Suprapubic skin (tissue), 4 donors: ENCODE measurements at regions not wholly inside any gene's neighbourhood (a gene's known extent, or its start where the extent isn't known, plus 50 kb on each side); places are given as distances from the start of the nearest gene placed in this dataset.

Experiments used
- CTCF ChIP-seq, 2 donors: fragments of 200-600 bp in 1 of 2; fragments of 450-650 bp in 1 of 2; sonication (generic) in 1 of 2; IDR thresholded peaks; one replicate each; pipeline ENCODE4 v1.5.1; 2016 to 2019; ENCODE audit warnings: antibody characterized with exemption in 2 of 2, mild to moderate bottlenecking in 1 of 2, moderate library complexity in 1 of 2
- POLR2A ChIP-seq, 2 donors: fragments of 450-650 bp; IDR thresholded peaks; one replicate each; pipeline ENCODE4 v1.6.1; 2017; ENCODE audit warnings: antibody characterized with exemption in 2 of 2, mild to moderate bottlenecking in 2 of 2, moderate library complexity in 2 of 2
- POLR2AphosphoS5 ChIP-seq, 3 donors: sonication (generic); formaldehyde crosslinking; IDR thresholded peaks; one replicate each; pipeline ENCODE4 v1.6.1; 2017; ENCODE audit warnings: antibody characterized with exemption in 3 of 3

- TF ChIP-seq CTCF (IDR thresholded peaks at IDR 0.05) (no peak), POLR2AphosphoS5 (IDR thresholded peaks at IDR 0.05) (no peak), POLR2A (IDR thresholded peaks at IDR 0.05) (no peak)
Observed at GRCh38 chr2:154580767-154581166, 117.7 kb upstream of the KCNJ3 start.
